AG20443 (cell line): ENCODE measurements at regions not wholly inside any gene's neighbourhood (a gene's known extent, or its start where the extent isn't known, plus 50 kb on each side); places are given as distances from the start of the nearest gene placed in this dataset.
A peak's percentile ranks its signal among the peaks of the same experiment; 100 is the strongest.
"Not testable (repeated sequence)": the region's sequence is repeated elsewhere in the genome, so short reads cannot be mapped to it uniquely, and the experiment has no call there.

Experiments
- DNase-seq: peaks from one replicate; pipeline ENCODE4 v3.0.0; 2012; ENCODE audit warnings: low spot score, mixed read lengths

DNA sequence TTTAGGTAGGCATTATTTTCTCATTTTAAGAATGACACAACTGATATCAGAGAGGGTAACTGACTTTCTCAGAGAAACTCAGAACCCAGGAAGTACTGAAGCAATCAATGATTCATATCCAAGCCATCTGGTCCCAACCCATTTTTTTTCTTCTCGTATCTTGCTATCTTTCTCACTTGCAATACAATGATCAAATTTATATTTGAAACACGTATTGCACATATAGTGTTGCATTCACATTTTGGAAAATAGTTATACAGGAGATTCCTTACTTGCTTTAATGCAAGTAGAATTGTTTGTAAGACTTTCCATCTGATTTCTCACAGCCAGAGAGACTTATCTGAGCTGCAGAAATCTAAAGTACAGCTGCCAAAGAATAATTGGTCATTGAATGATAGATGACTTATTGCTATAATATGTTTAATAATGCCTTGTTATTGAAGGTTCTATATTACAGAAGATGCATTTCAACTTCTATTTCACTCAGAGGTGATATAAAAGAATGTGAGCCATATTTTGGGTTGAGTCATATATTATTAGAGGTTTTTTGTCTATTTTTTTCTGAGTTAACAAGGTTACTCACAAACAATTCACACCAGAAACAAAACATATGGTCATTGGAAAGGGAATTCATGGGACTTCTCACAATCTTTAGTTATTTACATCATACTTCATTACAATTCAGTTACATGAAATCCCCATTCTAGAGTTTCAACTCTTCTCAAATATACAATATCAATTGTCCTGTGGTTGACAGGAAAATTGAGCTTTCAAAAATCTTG is 337.5 kb upstream of the CITED2 start:
- no peak for DNase-seq

GRCh38 chr6:139710556-139710955 is 336.1 kb upstream of the CITED2 start:
- no peak for DNase-seq

DNA sequence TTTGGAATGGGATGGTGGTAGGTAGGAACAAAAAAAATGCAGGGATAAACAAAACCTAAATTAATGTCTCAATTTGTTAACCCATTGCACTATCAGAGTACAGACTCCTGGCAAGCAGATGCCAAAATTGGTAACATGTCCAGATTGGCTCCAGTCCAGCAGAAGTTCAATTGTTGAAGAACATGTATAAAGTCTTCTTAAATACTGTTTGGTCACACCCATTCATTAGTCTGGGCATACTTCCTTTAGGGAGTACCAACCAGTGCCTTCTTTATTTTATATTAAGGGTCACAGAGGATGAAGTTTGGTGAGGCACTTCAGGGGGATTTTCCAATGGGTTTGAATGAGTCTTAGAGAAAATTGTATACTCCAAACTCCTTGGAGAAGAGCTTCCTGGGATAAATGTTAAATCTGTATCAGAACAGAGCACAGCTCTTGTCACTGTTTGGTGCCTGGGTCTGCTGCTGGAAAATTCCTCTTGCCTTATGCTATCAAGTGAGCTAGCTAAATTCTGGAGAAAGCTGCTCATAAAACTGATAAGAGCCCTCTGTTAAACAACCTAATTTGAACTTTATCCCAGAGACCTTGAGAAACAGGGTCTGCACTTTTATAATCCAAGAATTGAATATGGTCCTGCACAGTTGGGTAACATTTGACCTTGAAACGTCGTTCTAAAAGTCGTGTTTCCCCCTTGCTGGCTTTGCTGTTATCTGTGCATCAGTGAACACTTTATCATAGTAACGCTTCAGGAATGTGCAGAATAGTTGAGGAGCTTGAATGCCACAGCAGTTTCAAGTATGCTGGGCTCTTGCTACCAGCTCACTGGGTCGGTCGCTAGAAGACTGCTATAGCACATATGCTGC is 334.1 kb upstream of the CITED2 start:
- peak; percentile 80 for DNase-seq

- DNase-seq: no peak
Measured at GRCh38 chr6:139706912-139707311, 332.5 kb upstream of the CITED2 start.

DNA sequence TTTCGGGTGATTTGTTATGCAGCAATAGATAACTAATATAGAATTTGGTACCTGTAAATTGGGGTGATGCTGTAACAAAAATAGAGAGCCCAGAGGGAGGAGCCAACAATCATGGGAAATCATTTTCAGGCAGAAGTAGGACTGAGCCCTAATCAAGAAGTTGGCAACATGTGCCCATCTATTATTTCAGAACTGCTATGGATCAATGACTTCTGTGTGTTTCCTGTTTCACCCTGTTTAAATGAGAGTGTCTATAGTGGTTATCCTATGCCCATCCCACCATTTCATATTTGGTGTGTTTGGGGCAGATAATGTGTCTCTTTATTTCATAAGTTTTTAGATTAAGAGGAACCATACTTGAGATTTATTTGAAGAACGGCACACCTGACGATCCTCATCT is 330.8 kb upstream of the CITED2 start:
- DNase-seq: no peak

- no peak for DNase-seq
Measured at GRCh38 chr6:139703780-139704179, 329.3 kb upstream of the CITED2 start.

DNA sequence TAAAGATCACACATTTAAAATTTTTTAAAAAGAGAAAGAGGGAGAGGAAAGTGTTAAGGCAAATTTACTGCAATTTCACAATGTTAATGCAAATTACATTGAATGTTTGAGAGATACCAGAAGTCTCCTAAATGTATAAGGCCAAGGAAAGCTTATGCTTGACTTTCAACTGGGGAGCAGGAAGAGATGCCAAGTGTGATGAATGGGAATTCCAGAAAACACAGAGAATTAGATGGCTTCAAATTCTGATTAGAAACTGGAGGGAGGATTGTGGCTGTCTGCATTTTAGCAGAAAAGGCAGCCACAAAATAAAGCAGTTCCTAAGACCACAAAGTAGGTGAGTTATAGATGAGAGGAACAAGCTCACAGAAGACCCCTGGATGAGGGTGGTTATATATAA is 328.3 kb upstream of the CITED2 start:
- DNase-seq: no peak

- DNase-seq: no peak
Measured at GRCh38 chr6:139701695-139702094, 327.2 kb upstream of the CITED2 start.

DNA sequence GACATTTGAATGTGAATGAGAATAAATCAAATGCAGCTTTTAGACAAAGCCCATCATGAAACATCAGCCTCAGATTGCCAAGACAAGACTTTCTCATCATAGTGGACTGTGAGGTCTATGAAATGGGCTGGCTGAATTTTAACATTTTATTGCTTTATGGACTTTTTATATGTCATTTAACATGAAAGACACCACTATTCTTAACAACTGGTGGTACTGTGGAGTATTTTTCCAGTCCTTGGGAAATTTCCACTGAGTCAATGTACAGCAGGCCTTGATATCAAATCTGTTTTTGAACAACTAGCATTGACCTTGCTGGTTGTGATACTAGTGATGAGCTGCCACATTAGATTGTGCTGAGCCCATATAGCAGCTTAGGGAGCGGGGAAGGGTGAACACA is 326.6 kb upstream of the CITED2 start:
- no peak for DNase-seq

GRCh38 chr6:139699911-139700310 is 325.5 kb upstream of the CITED2 start:
- no peak for DNase-seq

- DNase-seq: peak; percentile 65
Measured at GRCh38 chr6:139699335-139699734, 324.9 kb upstream of the CITED2 start.

- DNase-seq: no peak
Measured at GRCh38 chr6:139698526-139699176, 324.2 kb upstream of the CITED2 start.

DNA sequence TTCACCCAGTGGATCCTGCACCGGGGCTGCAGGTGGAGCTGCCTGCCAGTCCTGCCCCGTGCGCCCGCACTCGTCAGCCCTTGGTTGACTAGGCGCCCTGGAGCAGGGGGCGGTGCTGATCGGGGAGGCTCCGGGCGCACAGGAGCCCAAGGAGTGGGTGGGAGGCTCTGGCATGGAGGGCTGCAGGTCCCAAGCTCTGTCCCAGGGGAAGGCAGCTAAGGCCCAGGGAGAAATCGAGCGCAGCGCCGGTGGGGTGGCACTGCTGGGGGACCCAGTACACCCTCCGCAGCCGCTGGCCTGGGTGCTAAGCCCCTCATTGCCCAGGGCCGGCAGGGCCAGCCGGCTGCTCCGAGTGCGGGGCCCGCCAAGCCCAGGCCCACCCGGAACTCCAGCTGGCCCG is 323.4 kb upstream of the CITED2 start:
- not testable (repeated sequence) for DNase-seq

DNA sequence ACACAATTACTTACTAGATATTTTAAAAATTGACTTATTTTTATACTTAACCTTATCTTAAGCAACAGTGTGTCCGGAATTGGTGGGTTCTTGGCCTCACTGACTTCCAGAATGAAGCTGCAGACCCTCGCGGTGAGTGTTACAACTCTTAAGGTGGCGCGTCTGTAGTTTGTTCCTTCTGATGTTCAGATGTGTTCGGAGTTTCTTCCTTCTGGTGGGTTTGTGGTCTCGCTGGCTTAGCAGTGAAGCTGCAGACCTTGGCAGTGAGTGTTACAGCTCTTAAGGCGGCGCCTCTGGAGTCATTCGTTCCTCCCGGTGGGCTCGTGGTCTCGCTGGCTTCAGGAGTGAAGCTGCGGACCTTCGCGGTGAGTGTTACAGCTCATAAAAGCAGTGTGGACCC is 322.5 kb upstream of the CITED2 start:
- DNase-seq: not testable (repeated sequence)

- no peak for DNase-seq
Measured at GRCh38 chr6:139695361-139695760, 320.9 kb upstream of the CITED2 start.

- no peak for DNase-seq
Measured at GRCh38 chr6:139693735-139694134, 319.3 kb upstream of the CITED2 start.

DNA sequence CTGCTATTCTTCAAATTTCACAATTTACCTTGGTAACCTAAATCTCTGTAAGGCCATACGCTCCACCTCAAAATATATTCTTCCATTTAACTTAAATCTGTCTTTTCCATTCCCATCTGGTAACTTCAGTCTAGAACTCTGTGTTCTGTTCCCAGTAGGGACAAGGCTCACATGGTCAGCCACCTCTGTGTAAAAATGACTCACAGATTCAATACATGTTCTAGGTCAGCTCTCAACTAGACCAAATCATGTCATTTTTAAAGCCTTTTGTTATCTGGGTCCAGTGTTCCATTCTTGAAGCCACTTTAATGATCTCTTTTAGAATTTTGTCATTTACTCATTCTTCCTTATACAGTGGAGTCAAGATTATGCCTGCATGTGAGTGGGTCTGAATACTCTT is 315.6 kb upstream of the CITED2 start:
- DNase-seq: no peak

- no peak for DNase-seq
Measured at GRCh38 chr6:139687055-139687454, 312.6 kb upstream of the CITED2 start.

DNA sequence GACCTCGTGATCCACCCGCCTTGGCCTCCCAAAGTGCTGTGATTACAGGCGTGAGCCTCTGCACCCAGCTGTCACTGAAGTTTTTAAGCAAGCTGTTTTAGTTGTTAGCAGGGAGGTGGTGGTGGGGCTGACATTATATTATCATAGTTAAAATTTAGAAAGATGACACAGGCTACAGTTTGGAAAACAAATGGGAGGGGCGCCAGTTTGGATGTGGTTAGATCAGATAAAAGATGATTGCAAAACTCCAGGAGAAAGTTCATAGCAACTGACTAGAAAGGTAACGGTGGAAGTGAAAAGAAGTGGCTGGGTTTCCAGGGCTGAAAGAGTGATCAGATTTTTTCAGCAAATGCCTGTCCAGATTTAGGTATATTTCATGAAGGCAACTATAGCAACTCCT is 311.9 kb upstream of the CITED2 start:
- DNase-seq: peak; percentile 37

DNA sequence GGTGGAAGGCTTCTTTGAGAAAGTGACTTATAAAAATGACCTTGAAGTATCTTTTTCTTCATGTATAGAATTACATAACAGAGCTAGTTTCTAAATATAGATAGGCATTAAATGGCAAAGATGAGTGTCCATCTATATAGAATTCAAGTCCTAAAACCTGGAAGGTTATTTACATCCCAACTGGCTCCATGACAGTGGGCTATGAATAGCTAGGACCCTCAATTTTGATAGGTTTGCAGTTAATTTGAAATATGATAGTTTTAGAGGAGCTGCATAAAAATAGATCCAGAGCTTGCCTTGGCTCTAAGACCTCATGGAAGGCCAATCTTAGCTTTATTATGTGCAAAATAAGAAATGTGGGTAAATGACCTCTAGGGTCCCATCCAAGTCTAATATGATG is 310.6 kb upstream of the CITED2 start:
- DNase-seq: no peak

DNA sequence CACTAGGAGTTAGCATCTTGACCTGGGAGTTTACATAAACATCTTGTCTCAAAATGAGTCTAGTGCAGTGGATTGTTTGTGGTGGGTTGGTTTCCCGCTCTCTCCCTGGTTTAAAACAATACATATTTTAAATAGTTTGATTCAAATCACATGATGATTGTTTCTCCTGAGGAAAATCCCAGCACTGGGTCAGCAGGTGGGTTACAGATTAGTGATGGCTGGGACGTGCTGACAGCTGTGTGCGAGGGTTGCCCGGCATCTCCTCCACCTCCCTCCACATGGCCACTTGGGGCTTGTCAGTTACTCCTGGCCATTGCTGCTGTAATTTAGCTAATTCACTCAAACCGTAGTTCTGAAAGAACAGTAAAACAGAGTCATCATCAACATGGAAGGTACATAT is 306.4 kb upstream of the CITED2 start:
- no peak for DNase-seq

DNA sequence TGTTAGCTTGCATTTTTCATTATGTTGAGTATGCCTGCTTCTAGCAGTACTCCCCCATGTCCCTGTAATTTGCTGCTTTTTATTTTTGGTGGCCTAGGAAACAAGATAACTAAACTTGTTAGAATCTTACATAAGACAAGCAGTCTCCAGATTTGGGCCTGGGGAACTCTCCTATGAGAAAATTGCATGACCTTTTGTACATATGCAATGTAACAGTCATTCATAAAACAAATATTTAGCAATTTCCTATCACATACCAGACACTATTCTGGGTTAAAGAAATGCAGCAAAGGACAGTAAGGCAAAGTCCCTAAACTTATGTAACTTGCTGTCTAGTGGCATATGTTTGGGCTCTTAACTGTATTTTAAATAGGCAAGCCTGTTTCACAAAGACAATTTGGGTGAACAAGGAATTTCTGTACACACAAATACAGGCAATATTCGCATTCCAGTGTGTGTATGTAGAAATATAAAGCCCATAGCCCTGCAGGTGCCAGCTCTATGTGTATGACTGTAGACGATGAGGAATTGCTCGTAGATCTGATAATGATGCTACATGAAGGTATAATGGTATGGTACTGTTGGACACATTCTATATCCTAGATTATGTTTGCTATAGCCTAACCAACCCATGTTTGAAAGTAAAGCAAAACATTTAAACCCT is 305.2 kb upstream of the CITED2 start:
- DNase-seq: peak; percentile 32
